Endothelial cell of umbilical vein (primary cell): ENCODE measurements at regions not wholly inside any gene's neighbourhood (a gene's known extent, or its start where the extent isn't known, plus 50 kb on each side); places are given as distances from the start of the nearest gene placed in this dataset.
"Not testable (repeated sequence)": the region's sequence is repeated elsewhere in the genome, so short reads cannot be mapped to it uniquely, and the experiment has no call there.

Experiments
- BruUV-seq: library from RNA; stranded (reverse); fragments of 400-500 nt; replicated peaks from 2 replicates; lab custom pipeline; 2021; lab: Mats Ljungman, UMichigan
- CTCF ChIA-PET: fragments of 300-600, 350-600 bp; sonication (Branson Sonifier 250); formaldehyde crosslinking; loops from one replicate; lab custom pipeline; 2021; ENCODE audit warnings: antibody characterized with exemption, inconsistent platforms; lab: Charles Lee
- POLR2A ChIA-PET: fragments of 300-600, 350-600 bp; sonication (Branson Sonifier 250); formaldehyde crosslinking; loops from one replicate; lab custom pipeline; 2021; ENCODE audit warnings: antibody characterized with exemption, inconsistent platforms; lab: Charles Lee
- DNase-seq: peaks from one replicate; pipeline ENCODE4 v3.0.0-alpha.2; 2011; ENCODE audit warnings: low read depth, low spot score
- FAIRE-seq: peaks from 2 replicates; lab custom pipeline; 2011; peaks lifted over from hg19 to GRCh38; lab: Jason Lieb, UNC
- H2AFZ ChIP-seq: 2 replicates; pipeline ENCODE4 v1.6.0; 2012; ENCODE audit warnings: low read depth, low read length, control low read depth, inconsistent platforms
- H3K27ac ChIP-seq: 2 replicates; pipeline ENCODE4 v1.5.1; 2011; ENCODE audit warnings: low read depth, mild to moderate bottlenecking, control low read depth, low read length, moderate library complexity; ENCODE audit not compliant: insufficient read depth
- H3K27me3 ChIP-seq, 2 experiments: 2 replicates each; pipeline versions ENCODE4 v1.6.0 to v1.6.1; 2011; ENCODE audit warnings: low read length in 2 of 2, mixed read lengths in 1 of 2; ENCODE audit not compliant: control insufficient read depth in 2 of 2, insufficient read depth in 2 of 2
- H3K36me3 ChIP-seq, 2 experiments: 2 replicates in 1 of 2; 3 replicates in 1 of 2; pipeline ENCODE4 v1.5.1; 2011; ENCODE audit warnings: low read length in 2 of 2, mild to moderate bottlenecking in 1 of 2, moderate library complexity in 1 of 2; ENCODE audit not compliant: control insufficient read depth in 2 of 2, insufficient read depth in 2 of 2; ENCODE audit errors: extremely low read depth in 1 of 2
- H3K4me1 ChIP-seq: 3 replicates; pipeline ENCODE4 v1.5.1; 2011; ENCODE audit warnings: mild to moderate bottlenecking, low read length; ENCODE audit not compliant: control insufficient read depth, insufficient read depth; ENCODE audit errors: extremely low read depth
- H3K4me2 ChIP-seq: 2 replicates; pipeline ENCODE4 v1.6.1; 2011; ENCODE audit warnings: low read length, control low read depth, mixed read lengths; ENCODE audit not compliant: insufficient read depth
- H3K4me3 ChIP-seq, 3 experiments: fragments of 200-600 bp in 1 of 3; sonication (generic), shearing (Covaris generic) in 1 of 3; replicated peaks in 1 of 3; 2 replicates each; pipeline ENCODE4 v1.5.1; 2011 to 2016; ENCODE audit warnings: control low read depth in 3 of 3, low read length in 3 of 3, mild to moderate bottlenecking in 2 of 3, inconsistent platforms in 1 of 3, low read depth in 1 of 3, moderate library complexity in 1 of 3; ENCODE audit not compliant: insufficient read depth in 1 of 3
- H3K79me2 ChIP-seq: 2 replicates; pipeline ENCODE4 v1.6.0; 2012; ENCODE audit warnings: low read length, inconsistent platforms; ENCODE audit not compliant: control insufficient read depth, insufficient read depth
- H3K9ac ChIP-seq: replicated peaks from 2 replicates; pipeline ENCODE3; 2011; ENCODE audit warnings: low read length, control low read depth; ENCODE audit not compliant: insufficient read depth; ENCODE audit errors: extremely low read depth
- H3K9me1 ChIP-seq: replicated peaks from 3 replicates; pipeline ENCODE4 v1.6.0; 2011; ENCODE audit warnings: mild to moderate bottlenecking, low read length; ENCODE audit not compliant: control insufficient read depth, insufficient read depth; ENCODE audit errors: extremely low read depth
- H3K9me3 ChIP-seq: replicated peaks from 2 replicates; pipeline ENCODE4 v1.5.1; 2012; ENCODE audit warnings: low read length, inconsistent platforms; ENCODE audit not compliant: control insufficient read depth, insufficient read depth
- H4K20me1 ChIP-seq: replicated peaks from 2 replicates; pipeline ENCODE3; 2011; ENCODE audit warnings: mild to moderate bottlenecking, low read length; ENCODE audit not compliant: control insufficient read depth, insufficient read depth; ENCODE audit errors: extremely low read depth
- FOS ChIP-seq: IDR thresholded peaks from 2 replicates; pipeline ENCODE4 v1.6.1; 2011; ENCODE audit warnings: mild to moderate bottlenecking, low read length, moderate library complexity, borderline replicate concordance; ENCODE audit not compliant: insufficient read depth
- GATA2 ChIP-seq: IDR thresholded peaks from 2 replicates; pipeline ENCODE4 v1.7.0; 2011; ENCODE audit warnings: low read depth, mild to moderate bottlenecking, moderate library complexity, mixed read lengths, low read length; ENCODE audit not compliant: insufficient read length, insufficient read depth
- MYC ChIP-seq: IDR thresholded peaks from one replicate; pipeline ENCODE4 v1.6.1; 2011; ENCODE audit warnings: mild to moderate bottlenecking, low read depth, low read length
- POLR2A ChIP-seq: IDR thresholded peaks from 2 replicates; pipeline ENCODE4 v1.6.1; 2012; ENCODE audit warnings: low read depth, mild to moderate bottlenecking, control low read depth, low read length
- POLR2AphosphoS5 ChIP-seq: IDR thresholded peaks from 2 replicates; pipeline ENCODE4 v1.6.1; 2012; ENCODE audit warnings: low read depth, mild to moderate bottlenecking, control low read depth, low read length, moderate library complexity; ENCODE audit not compliant: insufficient read depth
- dilution Hi-C: fragments of 300-500 bp; cut with MboI; formaldehyde crosslinking; loops from one replicate; pipeline ENCODE4 v1.15.0; 2019; ENCODE audit warnings: low sequenced_read_pairs; ENCODE audit not compliant: extremely low pct_ligation_motif_present
- intact Hi-C: fragments of 100-400 bp; cut with micrococcal nuclease; formaldehyde crosslinking; loops from one replicate; pipeline ENCODE4 v1.10.0; 2022

DNA sequence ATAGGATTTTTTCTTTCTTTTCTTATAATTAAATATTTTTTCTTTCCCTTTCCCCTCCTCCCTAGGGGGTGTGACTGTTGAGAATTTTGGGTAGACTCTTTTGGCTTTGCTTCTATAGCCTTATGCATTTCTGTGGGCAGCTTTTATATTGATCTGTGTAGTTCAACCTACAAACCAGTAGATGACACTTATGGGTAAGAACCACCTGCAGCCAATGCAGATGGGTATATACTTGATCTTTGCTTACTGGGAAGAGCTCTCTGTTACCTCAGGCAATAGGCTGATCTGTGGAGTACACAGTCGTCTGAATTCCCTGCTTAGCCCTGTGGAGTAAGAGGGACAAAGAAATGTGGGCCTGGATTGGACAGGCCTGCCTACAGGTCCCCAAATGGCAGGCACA, 102.7 kb upstream of the STARD4 start:
- no TSS peak for BruUV-seq
- TF ChIP-seq POLR2A (no peak), MYC (no peak), GATA2 (no peak), POLR2AphosphoS5 (no peak), FOS (no peak)
- no peak overlapping the region for H3K4me2 ChIP-seq
- intact Hi-C loops: no loop called here
- no peaks in the 10 kb centered on the region for H3K36me3 ChIP-seq
- CTCF ChIA-PET: no interaction called here
- DNase-seq (no peak), FAIRE-seq (no peak)
- no peak overlapping the region for H3K4me3 ChIP-seq
- H3K79me2 ChIP-seq: no peaks in the 10 kb centered on the region
- dilution Hi-C loops: no loop called here
- no peak overlapping the region for H3K9ac ChIP-seq
- H3K4me1 ChIP-seq: no peaks in the 10 kb centered on the region
- H3K9me3 ChIP-seq: no peaks in the 10 kb centered on the region
- no peaks in the 10 kb centered on the region for H3K27me3 ChIP-seq
- H3K9me1 ChIP-seq: no peaks in the 10 kb centered on the region
- no peak overlapping the region for H2AFZ ChIP-seq
- POLR2A ChIA-PET: no interaction called here
- H3K27ac ChIP-seq: no peak overlapping the region
- H4K20me1 ChIP-seq: no peaks in the 10 kb centered on the region

- H3K27me3 ChIP-seq, DNase-seq, H2AFZ ChIP-seq, H4K20me1 ChIP-seq, H3K4me3 ChIP-seq, H3K9me3 ChIP-seq, H3K4me2 ChIP-seq, H3K4me1 ChIP-seq, H3K79me2 ChIP-seq, H3K36me3 ChIP-seq, FAIRE-seq, H3K9ac ChIP-seq, BruUV-seq, POLR2A ChIA-PET, intact Hi-C loops, H3K9me1 ChIP-seq, dilution Hi-C loops, H3K27ac ChIP-seq: not testable (repeated sequence)
- CTCF ChIA-PET: interaction anchor here (0.9 kb wide), 1 partner anchor 61 kb away, joined by 3 read pairs; no protein-coding TSS in a partner anchor
These were observed 99.8 kb upstream of the STARD4 start for GRCh38 chr5:111612013-111612630.
